Pancreas (tissue), 10 donors: ENCODE measurements at regions not wholly inside any gene's neighbourhood (a gene's known extent, or its start where the extent isn't known, plus 50 kb on each side); places are given as distances from the start of the nearest gene placed in this dataset.

Experiments
- ATAC-seq, 4 donors: fragments of 200-7000 bp; cut with Tn5 transposase; one replicate each; pipeline versions ENCODE4 v1.8.0 to v1.9.1; 2020; ENCODE audit warnings: mild to moderate bottlenecking in 4 of 4, moderate library complexity in 4 of 4
- DNase-seq, 6 donors: peaks; one replicate each; pipeline ENCODE4 v3.0.0-alpha.2; 2020
- FAIRE-seq: peaks from 2 replicates; lab custom pipeline; 2012; peaks lifted over from hg19 to GRCh38; lab: Jason Lieb, UNC
- H3K27ac ChIP-seq, 4 donors: fragments of 200-600 bp; sonication (generic); 1 replicate in 3 of 4; 2 replicates in 1 of 4; pipeline versions ENCODE4 v1.5.0 to v1.8.0; 2020
- H3K27me3 ChIP-seq, 4 donors: fragments of 200-600 bp; one replicate each; pipeline ENCODE4 v1.8.0; 2021
- H3K36me3 ChIP-seq, 3 donors: fragments of 200-600 bp; sonication (generic) in 1 of 3; one replicate each; pipeline versions ENCODE4 v1.5.0 to v1.8.0; 2020 to 2021
- H3K4me1 ChIP-seq, 3 donors: fragments of 200-600 bp; one replicate each; pipeline ENCODE4 v1.8.0; 2021
- H3K4me3 ChIP-seq, 4 donors: fragments of 200-600 bp; sonication (generic) in 2 of 4; one replicate each; pipeline versions ENCODE4 v1.5.0 to v1.8.0; 2020 to 2021
- H3K9me3 ChIP-seq, 4 donors: fragments of 200-600 bp; one replicate each; pipeline ENCODE4 v1.8.0; 2021
- WGBS, 2 donors: extraction: QIAGEN DNeasy Blood & Tissue Kit; methylation state at CpG; one replicate each; pipeline ENCODE4 v1.1.7; 2013; 5-methylcytosine and 5-hydroxymethylcytosine counted together
- intact Hi-C, 3 donors: fragments of 100-400 bp; cut with DNase I; formaldehyde crosslinking; loops; one replicate each; pipeline versions ENCODE4 v1.11.1 to v1.14.2; 2022
- TF ChIP-seq, protein P1 (sequence below), 4 donors: fragments of 200-600 bp; sonication (generic) in 3 of 4; IDR thresholded peaks; one replicate each; pipeline versions ENCODE4 v1.5.0 to v1.8.0; 2021; ENCODE audit warnings: antibody characterized with exemption in 4 of 4
- donor health status: healthy with polysubstance abuse.
- donor health status: DM: no; HTN: no; CAD: no; lungs with moderate emphysema.
- donor health status: DM: no; HTN: no; CAD: no.
- donor health status: control.
- donor health status: control.
- donor health status: Bipolar disorder and iron deficiency.
- donor health status: DM: yes; HTN: yes; CAD: no.
- donor health status: DM: no; HTN: no; CAD: no.
- donor health status: DM: no; HTN: no; CAD: no.
- donor health status: DM: yes; HTN: yes; CAD: no.

- Histone ChIP-seq H3K4me1 (no peaks in the 10 kb centered on the region), H3K36me3 (no peaks in the 10 kb centered on the region), H3K4me3 (no peak overlapping the region), H3K9me3 (no peaks in the 10 kb centered on the region), H3K27ac (no peak overlapping the region), H3K27me3 (no peaks in the 10 kb centered on the region)
- DNase-seq (no peak), ATAC-seq (no peak), FAIRE-seq (no peak)
- intact Hi-C loops = no loop called here
- 84 to 92% methylated on average over 4 of the region's 4 CpGs for WGBS, 2 donors
- TF ChIP-seq, protein P1, sequence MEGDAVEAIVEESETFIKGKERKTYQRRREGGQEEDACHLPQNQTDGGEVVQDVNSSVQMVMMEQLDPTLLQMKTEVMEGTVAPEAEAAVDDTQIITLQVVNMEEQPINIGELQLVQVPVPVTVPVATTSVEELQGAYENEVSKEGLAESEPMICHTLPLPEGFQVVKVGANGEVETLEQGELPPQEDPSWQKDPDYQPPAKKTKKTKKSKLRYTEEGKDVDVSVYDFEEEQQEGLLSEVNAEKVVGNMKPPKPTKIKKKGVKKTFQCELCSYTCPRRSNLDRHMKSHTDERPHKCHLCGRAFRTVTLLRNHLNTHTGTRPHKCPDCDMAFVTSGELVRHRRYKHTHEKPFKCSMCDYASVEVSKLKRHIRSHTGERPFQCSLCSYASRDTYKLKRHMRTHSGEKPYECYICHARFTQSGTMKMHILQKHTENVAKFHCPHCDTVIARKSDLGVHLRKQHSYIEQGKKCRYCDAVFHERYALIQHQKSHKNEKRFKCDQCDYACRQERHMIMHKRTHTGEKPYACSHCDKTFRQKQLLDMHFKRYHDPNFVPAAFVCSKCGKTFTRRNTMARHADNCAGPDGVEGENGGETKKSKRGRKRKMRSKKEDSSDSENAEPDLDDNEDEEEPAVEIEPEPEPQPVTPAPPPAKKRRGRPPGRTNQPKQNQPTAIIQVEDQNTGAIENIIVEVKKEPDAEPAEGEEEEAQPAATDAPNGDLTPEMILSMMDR (IDR thresholded peaks at IDR 0.05) = no peak
Measured at GRCh38 chr10:44714451-44714850, 196.7 kb upstream of the TMEM72 start.

DNA sequence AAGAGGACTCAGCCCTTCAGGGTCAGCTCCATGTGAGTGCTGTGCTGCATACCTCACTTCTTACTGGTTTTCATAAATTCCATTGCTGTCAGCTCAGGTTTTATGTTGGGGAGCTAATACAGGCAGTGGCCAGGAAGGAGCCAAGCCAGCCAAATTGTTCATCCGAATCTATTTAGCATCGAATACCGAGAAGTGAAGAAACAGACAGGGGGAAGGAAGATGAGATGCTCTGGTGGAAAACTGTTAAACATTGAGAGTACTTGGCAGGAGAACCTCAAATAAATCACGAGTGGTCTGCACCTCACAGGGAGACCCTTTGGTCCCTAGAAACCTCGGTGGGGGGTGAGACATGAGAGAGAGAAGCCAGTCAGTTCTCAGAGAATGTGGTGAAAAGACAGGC lies 196.0 kb upstream of the TMEM72 start:
- H3K4me3 ChIP-seq = no peak overlapping the region
- DNase-seq (no peak), FAIRE-seq (no peak), ATAC-seq (no peak)
- TF ChIP-seq, protein P1 (IDR thresholded peaks at IDR 0.05) = no peak
- H3K27me3 ChIP-seq = no peaks in the 10 kb centered on the region
- 61 to 64% methylated on average over 5 of the region's 5 CpGs for WGBS, 2 donors
- no peak overlapping the region for H3K27ac ChIP-seq
- no peaks in the 10 kb centered on the region for H3K4me1 ChIP-seq
- H3K36me3 ChIP-seq = no peaks in the 10 kb centered on the region
- intact Hi-C loops = no loop called here
- H3K9me3 ChIP-seq = no peaks in the 10 kb centered on the region

DNA sequence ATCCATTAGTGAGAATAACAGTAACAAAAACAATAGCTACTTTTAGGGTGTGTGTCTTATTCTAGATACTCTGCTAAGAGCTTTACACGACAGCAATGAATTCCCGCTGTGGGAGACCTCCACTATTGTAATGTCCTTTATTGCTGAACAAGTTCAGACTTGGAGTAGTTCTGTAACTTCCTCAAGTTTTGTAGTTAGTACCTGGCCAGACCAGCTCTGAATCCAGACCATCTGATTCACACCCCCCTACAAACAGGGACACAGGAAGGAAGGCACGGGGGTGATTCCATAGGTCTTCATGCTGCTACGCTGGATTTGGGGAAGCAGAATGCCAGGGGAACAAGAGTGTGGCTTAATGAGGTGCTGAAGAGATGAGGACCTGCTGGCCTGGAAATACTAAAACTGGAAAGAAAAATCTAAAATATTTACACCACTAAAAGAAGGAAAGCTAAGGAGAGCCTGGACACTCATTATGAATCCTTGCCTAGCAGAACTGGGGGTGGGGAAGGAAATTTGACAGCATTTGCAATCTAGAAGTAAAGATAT lies 194.6 kb upstream of the TMEM72 start:
- WGBS, 2 donors = 84 to 90% methylated on average over 4 of the region's 4 CpGs
- TF ChIP-seq, protein P1 (IDR thresholded peaks at IDR 0.05) = no peak
- ATAC-seq = no peak
- H3K9me3 ChIP-seq = no peaks in the 10 kb centered on the region
- no peaks in the 10 kb centered on the region for H3K4me1 ChIP-seq
- DNase-seq = no peak
- H3K27me3 ChIP-seq = no peaks in the 10 kb centered on the region
- no peak overlapping the region for H3K4me3 ChIP-seq
- intact Hi-C loops = no loop called here
- FAIRE-seq = no peak
- H3K36me3 ChIP-seq = no peaks in the 10 kb centered on the region
- no peak overlapping the region for H3K27ac ChIP-seq

DNA sequence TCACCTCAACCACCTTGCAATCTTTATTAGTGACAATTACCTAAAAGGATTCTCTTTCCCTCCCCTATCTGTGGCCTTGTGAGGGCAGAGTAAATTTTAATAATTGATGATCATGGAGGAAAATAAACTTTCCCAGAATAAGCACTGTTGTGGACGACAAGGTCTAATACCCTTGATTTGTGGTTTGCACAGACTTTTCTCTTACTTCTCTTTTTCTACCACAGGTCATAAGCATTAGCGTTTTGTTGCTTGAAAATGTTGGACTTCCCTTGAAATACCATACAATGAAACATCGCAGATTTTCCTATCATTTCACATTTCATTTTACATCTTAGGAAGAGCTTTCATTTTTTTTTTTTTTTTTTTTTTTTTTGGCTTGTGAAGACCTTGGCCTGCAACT lies 188.1 kb upstream of the TMEM72 start:
- H3K27ac ChIP-seq = no peak overlapping the region
- DNase-seq = no peak
- peaks cover 0 to 9% (median 6%) of the 10 kb centered on the region in 3 donors for H3K4me1 ChIP-seq
- FAIRE-seq = no peak
- H3K27me3 ChIP-seq = no peaks in the 10 kb centered on the region
- H3K36me3 ChIP-seq = no peaks in the 10 kb centered on the region
- ATAC-seq = no peak
- intact Hi-C loops = no loop called here
- WGBS, 2 donors = 79 to 82% methylated on average over 3 of the region's 3 CpGs
- no peaks in the 10 kb centered on the region for H3K9me3 ChIP-seq
- TF ChIP-seq, protein P1 (IDR thresholded peaks at IDR 0.05) = no peak
- H3K4me3 ChIP-seq = no peak overlapping the region

- no peak for FAIRE-seq
- TF ChIP-seq, protein P1 (IDR thresholded peaks at IDR 0.05) = no peak
Measured at GRCh38 chr10:44723619-44724325, 187.4 kb upstream of the TMEM72 start.

More at GRCh38 chr10:44723619-44724325, 187.4 kb upstream of the TMEM72 start:
- 78 to 84% methylated on average over 7 of the region's 7 CpGs for WGBS, 2 donors
- H3K27ac ChIP-seq = no peak overlapping the region
- intact Hi-C loops = no loop called here
- no peak overlapping the region for H3K4me3 ChIP-seq
- H3K27me3 ChIP-seq = no peaks in the 10 kb centered on the region
- H3K4me1 ChIP-seq = peaks cover 0 to 9% (median 6%) of the 10 kb centered on the region in 3 donors
- ATAC-seq = peak in 1 of 4 donors; percentile 20
- no peaks in the 10 kb centered on the region for H3K36me3 ChIP-seq
- no peak for DNase-seq
- H3K9me3 ChIP-seq = no peaks in the 10 kb centered on the region
